Kidney epithelial cell (primary cell): ENCODE measurements at regions not wholly inside any gene's neighbourhood (a gene's known extent, or its start where the extent isn't known, plus 50 kb on each side); places are given as distances from the start of the nearest gene placed in this dataset.
A peak's percentile ranks its signal among the peaks of the same experiment; 100 is the strongest.

Experiments
- DNase-seq: peaks from one replicate; pipeline ENCODE4 v3.0.0-alpha.2; 2010; ENCODE audit warnings: low read depth
- H3K27me3 ChIP-seq: 2 replicates; pipeline ENCODE4 v1.6.0; 2011; ENCODE audit warnings: low read length; ENCODE audit not compliant: control insufficient read depth, insufficient read depth
- H3K36me3 ChIP-seq: 2 replicates; pipeline ENCODE4 v1.5.1; 2011; ENCODE audit warnings: low read length; ENCODE audit not compliant: control insufficient read depth, insufficient read depth
- H3K4me3 ChIP-seq: 2 replicates; pipeline ENCODE4 v1.5.1; 2011; ENCODE audit warnings: low read depth, mild to moderate bottlenecking, control low read depth, low read length
- TF ChIP-seq, protein P1 (sequence below): IDR thresholded peaks from 2 replicates; pipeline ENCODE4 v1.5.1; 2011; ENCODE audit warnings: mild to moderate bottlenecking, moderate library complexity, low read length, control low read depth, inconsistent platforms; ENCODE audit not compliant: insufficient read depth, poor library complexity, severe bottlenecking

GRCh38 chr6:8570256-8570920, 135.0 kb upstream of the SLC35B3 start:
- H3K4me3 ChIP-seq, result no peak overlapping the region
- no peak for DNase-seq
- H3K27me3 ChIP-seq, result no peaks in the 10 kb centered on the region
- TF ChIP-seq, protein P1, sequence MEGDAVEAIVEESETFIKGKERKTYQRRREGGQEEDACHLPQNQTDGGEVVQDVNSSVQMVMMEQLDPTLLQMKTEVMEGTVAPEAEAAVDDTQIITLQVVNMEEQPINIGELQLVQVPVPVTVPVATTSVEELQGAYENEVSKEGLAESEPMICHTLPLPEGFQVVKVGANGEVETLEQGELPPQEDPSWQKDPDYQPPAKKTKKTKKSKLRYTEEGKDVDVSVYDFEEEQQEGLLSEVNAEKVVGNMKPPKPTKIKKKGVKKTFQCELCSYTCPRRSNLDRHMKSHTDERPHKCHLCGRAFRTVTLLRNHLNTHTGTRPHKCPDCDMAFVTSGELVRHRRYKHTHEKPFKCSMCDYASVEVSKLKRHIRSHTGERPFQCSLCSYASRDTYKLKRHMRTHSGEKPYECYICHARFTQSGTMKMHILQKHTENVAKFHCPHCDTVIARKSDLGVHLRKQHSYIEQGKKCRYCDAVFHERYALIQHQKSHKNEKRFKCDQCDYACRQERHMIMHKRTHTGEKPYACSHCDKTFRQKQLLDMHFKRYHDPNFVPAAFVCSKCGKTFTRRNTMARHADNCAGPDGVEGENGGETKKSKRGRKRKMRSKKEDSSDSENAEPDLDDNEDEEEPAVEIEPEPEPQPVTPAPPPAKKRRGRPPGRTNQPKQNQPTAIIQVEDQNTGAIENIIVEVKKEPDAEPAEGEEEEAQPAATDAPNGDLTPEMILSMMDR, result no peak
- H3K36me3 ChIP-seq, result no peaks in the 10 kb centered on the region

DNA sequence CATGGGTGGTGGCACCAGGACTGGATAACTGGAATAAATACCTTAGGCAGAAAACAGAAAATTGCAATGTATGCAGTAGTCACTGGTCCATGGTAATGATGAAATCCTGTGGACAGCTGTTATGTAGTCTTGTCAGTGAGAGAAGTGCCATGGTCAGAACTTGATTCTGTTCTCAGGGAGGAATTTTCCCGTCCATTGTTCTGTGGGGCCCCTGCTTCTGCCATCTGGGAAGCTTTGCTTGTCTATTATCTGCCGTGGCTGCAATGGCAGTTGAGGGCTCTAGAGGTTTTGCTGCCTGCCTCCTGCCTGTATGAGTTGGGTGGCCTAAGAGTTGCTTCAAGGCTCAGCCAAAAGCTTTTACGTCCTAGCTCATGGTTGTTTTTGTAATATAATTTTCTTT, 126.8 kb upstream of the SLC35B3 start:
- Histone ChIP-seq H3K27me3 (no peaks in the 10 kb centered on the region), H3K36me3 (no peaks in the 10 kb centered on the region), H3K4me3 (no peak overlapping the region)
- TF ChIP-seq, protein P1, result no peak
- no peak for DNase-seq

- H3K4me3 ChIP-seq, result no peak overlapping the region
- no peaks in the 10 kb centered on the region for H3K27me3 ChIP-seq
- TF ChIP-seq, protein P1, result no peak
- no peak for DNase-seq
- H3K36me3 ChIP-seq, result no peaks in the 10 kb centered on the region
Measured at GRCh38 chr6:8558953-8559352, 123.6 kb upstream of the SLC35B3 start.

GRCh38 chr6:8557014-8557748, 121.8 kb upstream of the SLC35B3 start:
- H3K4me3 ChIP-seq, result no peak overlapping the region
- TF ChIP-seq, protein P1, result no peak
- H3K27me3 ChIP-seq, result no peaks in the 10 kb centered on the region
- DNase-seq, result no peak
- H3K36me3 ChIP-seq, result no peaks in the 10 kb centered on the region

DNA sequence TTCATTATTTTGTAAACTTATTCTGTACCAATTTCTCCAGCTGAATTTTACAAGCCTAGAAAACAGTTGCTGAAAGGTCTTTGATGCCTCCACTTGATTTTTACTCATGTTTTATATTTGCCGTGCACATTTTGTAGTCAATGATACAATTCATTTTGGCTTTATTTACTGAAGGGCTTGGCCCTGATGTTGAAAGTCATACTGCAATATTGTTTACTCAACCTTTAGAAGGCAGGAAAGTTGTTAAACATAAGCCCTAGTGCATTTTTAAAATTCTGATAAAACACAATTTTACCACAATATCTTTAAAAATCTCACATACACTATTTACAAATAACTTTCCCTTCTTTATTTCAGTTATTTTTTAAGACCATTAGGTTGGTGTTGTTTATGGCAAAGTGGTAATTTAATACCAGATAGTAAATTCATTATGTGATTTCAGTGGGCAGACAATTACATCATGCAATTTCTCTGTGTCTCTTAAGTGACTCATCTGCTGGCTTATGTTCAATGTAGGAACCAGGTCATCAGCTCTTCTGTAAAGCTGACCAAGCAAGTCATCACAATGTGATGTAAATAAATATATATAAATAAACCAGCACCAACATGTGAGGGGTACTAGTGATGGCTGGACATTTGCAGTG, 121.1 kb upstream of the SLC35B3 start:
- no peaks in the 10 kb centered on the region for H3K36me3 ChIP-seq
- TF ChIP-seq, protein P1, result no peak
- DNase-seq, result peak; percentile 65
- no peaks in the 10 kb centered on the region for H3K27me3 ChIP-seq
- H3K4me3 ChIP-seq, result no peak overlapping the region
